ENCODE measurements at regions not wholly inside any gene's neighbourhood (a gene's known extent, or its start where the extent isn't known, plus 50 kb on each side); places are given as distances from the start of the nearest gene placed in this dataset.
"Not testable (repeated sequence)": the region's sequence is repeated elsewhere in the genome, so short reads cannot be mapped to it uniquely, and the experiment has no call there.

DNA sequence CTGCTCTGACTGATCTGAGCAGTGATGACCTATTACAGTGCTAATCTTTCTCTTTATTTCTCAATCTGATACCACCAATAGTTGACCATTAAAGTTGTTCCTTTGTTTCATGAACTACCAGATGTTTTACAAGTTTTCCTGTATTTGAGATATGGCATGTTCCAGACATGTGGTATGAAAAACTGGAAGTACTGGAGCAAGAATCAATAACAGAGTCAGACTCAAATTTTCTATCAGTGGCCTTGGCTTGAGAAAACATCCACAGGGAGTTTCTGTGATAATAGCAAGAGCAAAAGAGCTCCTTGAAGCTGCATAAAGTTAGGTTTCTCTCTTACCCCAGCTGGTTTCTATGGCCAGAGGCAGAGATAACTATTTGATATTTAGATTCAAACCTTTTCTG, 469.0 kb upstream of the STEAP1 start:
- in situ Hi-C loops (cut with MboI; ENCODE audit: low pct_unique_long_range_greater_than_20kb, low sequenced_read_pairs, unreplicated experiment) = no loop called here
- no peak for TF ChIP-seq CTCF (IDR thresholded peaks at IDR 0.05; ENCODE audit: extremely low read depth, insufficient read depth, missing control alignments)
- DNase-seq (ENCODE audit: low spot score) = no peak

DNA sequence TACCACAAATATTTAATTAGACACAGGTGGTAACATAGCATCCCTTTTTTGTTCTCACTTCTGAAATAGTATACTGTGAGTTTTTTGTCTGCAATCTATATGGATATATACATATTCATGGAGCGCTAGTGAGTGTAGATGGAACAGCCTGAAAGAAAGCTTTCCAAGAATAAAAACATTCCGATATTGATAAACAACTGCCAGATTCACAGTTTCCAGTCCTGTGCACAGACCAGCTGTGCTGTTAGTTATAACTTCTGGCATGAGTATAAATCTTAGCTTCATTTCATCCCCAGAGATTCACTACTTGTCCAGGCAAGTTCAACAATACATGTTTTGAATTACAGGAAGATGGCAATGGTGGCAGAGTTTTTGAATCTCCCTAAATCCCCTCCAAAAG, 467.1 kb upstream of the STEAP1 start:
- TF ChIP-seq CTCF (IDR thresholded peaks at IDR 0.05; ENCODE audit: extremely low read depth, insufficient read depth, missing control alignments) = no peak
- in situ Hi-C loops (cut with MboI; ENCODE audit: low pct_unique_long_range_greater_than_20kb, low sequenced_read_pairs, unreplicated experiment) = no loop called here
- no peak for DNase-seq (ENCODE audit: low spot score)

DNA sequence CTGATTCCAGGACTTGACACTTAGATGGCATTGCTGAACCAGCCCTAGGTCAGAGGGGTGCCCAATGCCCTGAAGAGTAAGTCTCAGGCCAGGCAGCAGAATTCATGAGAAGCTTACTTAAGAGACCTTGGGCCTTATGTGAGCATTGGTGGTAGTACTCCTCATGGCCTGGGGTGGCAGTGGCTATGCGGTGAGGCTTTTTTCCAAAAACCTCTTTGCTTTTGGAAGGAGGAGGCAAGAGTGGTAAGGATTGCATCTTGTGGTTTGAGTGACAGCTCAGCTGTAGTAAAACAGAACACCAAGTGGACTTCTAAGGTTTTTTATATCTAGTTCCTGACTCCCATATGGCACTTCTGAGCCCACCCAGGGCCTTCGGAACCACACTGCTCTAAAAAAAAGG, 459.0 kb upstream of the STEAP1 start:
- in situ Hi-C loops (cut with MboI; ENCODE audit: low pct_unique_long_range_greater_than_20kb, low sequenced_read_pairs, unreplicated experiment) = no loop called here
- TF ChIP-seq CTCF (IDR thresholded peaks at IDR 0.05; ENCODE audit: extremely low read depth, insufficient read depth, missing control alignments) = no peak
- DNase-seq (ENCODE audit: low spot score) = no peak

- no peak for DNase-seq (ENCODE audit: low spot score)
- no peak for TF ChIP-seq CTCF (IDR thresholded peaks at IDR 0.05; ENCODE audit: extremely low read depth, insufficient read depth, missing control alignments)
- in situ Hi-C loops (cut with MboI; ENCODE audit: low pct_unique_long_range_greater_than_20kb, low sequenced_read_pairs, unreplicated experiment) = no loop called here
Measured at GRCh38 chr7:89714131-89714530, 440.1 kb upstream of the STEAP1 start.

- DNase-seq (ENCODE audit: low spot score); in situ Hi-C loops (cut with MboI; ENCODE audit: low pct_unique_long_range_greater_than_20kb, low sequenced_read_pairs, unreplicated experiment): not testable (repeated sequence)
Measured at GRCh38 chr7:89718941-89719340, 435.3 kb upstream of the STEAP1 start.

DNA sequence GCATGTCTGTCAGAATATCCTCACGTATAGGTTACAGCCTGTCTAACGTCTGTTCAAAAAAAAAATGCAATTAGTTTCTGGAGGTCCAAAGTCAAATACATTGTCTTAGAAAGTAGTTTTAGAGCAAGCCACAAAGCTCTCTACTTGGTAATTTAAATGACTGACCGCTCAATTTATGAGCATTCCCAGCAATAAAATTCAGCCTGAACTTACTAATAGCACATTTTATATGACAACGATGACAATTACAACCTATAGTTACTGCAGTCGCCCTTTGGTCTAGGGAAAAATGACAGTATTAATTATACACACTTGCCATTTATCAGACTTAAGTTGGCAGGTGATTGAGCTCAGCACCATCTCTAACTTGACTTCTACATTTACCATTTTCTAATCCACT, 425.8 kb upstream of the STEAP1 start:
- no peak for TF ChIP-seq CTCF (IDR thresholded peaks at IDR 0.05; ENCODE audit: extremely low read depth, insufficient read depth, missing control alignments)
- no peak for DNase-seq (ENCODE audit: low spot score)
- in situ Hi-C loops (cut with MboI; ENCODE audit: low pct_unique_long_range_greater_than_20kb, low sequenced_read_pairs, unreplicated experiment) = no loop called here

GRCh38 chr7:89731751-89732445, 422.4 kb upstream of the STEAP1 start:
- TF ChIP-seq CTCF (IDR thresholded peaks at IDR 0.05; ENCODE audit: extremely low read depth, insufficient read depth, missing control alignments) = no peak
- in situ Hi-C loops (cut with MboI; ENCODE audit: low pct_unique_long_range_greater_than_20kb, low sequenced_read_pairs, unreplicated experiment) = no loop called here
- DNase-seq (ENCODE audit: low spot score) = no peak
